Lower leg skin (tissue), 3 donors: ENCODE measurements at regions not wholly inside any gene's neighbourhood (a gene's known extent, or its start where the extent isn't known, plus 50 kb on each side); places are given as distances from the start of the nearest gene placed in this dataset.
"Not testable (repeated sequence)": the region's sequence is repeated elsewhere in the genome, so short reads cannot be mapped to it uniquely, and the experiment has no call there.

Source experiments
- POLR2A ChIP-seq, 2 donors: fragments of 450-650 bp; IDR thresholded peaks; one replicate each; pipeline ENCODE4 v1.6.1; 2016 to 2017; ENCODE audit warnings: antibody characterized with exemption in 2 of 2, mild to moderate bottlenecking in 1 of 2, moderate library complexity in 1 of 2
- TF ChIP-seq, protein P1 (sequence below), 3 donors: fragments of 450-650 bp; IDR thresholded peaks; one replicate each; pipeline ENCODE4 v1.5.1; 2016; ENCODE audit warnings: antibody characterized with exemption in 3 of 3, mild to moderate bottlenecking in 3 of 3, moderate library complexity in 2 of 3

DNA sequence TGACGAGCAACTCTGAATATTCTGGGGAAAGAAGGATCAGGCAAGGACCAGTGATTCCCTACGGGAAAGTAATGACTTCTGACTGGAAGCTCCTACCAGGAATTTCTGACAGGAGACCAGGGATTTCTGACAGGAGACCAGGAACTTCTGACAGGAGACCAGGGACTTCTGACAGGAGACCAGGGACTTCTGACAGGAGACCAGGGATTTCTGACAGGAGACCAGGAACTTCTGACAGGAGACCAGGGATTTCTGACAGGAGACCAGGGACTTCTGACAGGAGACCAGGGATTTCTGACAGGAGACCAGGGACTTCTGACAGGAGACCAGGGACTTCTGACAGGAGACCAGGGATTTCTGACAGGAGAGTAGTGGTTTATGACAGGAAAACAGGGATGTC lies 100.9 kb downstream of the BDH1 start:
- not testable (repeated sequence) for TF ChIP-seq POLR2A (IDR thresholded peaks at IDR 0.05)
- TF ChIP-seq, protein P1, sequence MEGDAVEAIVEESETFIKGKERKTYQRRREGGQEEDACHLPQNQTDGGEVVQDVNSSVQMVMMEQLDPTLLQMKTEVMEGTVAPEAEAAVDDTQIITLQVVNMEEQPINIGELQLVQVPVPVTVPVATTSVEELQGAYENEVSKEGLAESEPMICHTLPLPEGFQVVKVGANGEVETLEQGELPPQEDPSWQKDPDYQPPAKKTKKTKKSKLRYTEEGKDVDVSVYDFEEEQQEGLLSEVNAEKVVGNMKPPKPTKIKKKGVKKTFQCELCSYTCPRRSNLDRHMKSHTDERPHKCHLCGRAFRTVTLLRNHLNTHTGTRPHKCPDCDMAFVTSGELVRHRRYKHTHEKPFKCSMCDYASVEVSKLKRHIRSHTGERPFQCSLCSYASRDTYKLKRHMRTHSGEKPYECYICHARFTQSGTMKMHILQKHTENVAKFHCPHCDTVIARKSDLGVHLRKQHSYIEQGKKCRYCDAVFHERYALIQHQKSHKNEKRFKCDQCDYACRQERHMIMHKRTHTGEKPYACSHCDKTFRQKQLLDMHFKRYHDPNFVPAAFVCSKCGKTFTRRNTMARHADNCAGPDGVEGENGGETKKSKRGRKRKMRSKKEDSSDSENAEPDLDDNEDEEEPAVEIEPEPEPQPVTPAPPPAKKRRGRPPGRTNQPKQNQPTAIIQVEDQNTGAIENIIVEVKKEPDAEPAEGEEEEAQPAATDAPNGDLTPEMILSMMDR (IDR thresholded peaks at IDR 0.05): not testable (repeated sequence)
